H9 (cell line): ENCODE measurements at regions not wholly inside any gene's neighbourhood (a gene's known extent, or its start where the extent isn't known, plus 50 kb on each side); places are given as distances from the start of the nearest gene placed in this dataset.

Experiments used
- DNase-seq: peaks from one replicate; pipeline ENCODE4 v3.0.0-alpha.2; 2017
- H2AFZ ChIP-seq: one replicate; pipeline ENCODE4 v1.6.1; 2013; ENCODE audit warnings: mild to moderate bottlenecking, low read length, control low read depth, moderate library complexity
- H2AK5ac ChIP-seq: 2 replicates; pipeline ENCODE4 v1.6.1; 2013; ENCODE audit warnings: low read length, control low read depth, mixed read lengths; ENCODE audit not compliant: insufficient read length
- H2BK120ac ChIP-seq: one replicate; pipeline ENCODE4 v1.6.1; 2013; ENCODE audit warnings: low read depth, mild to moderate bottlenecking, low read length, control low read depth, inconsistent platforms; ENCODE audit not compliant: poor library complexity, severe bottlenecking
- H2BK12ac ChIP-seq: 2 replicates; pipeline ENCODE4 v1.6.1; 2013; ENCODE audit warnings: low read length, control low read depth, mixed read lengths, low read depth; ENCODE audit not compliant: insufficient read length
- H2BK15ac ChIP-seq: 2 replicates; pipeline ENCODE4 v1.6.1; 2013; ENCODE audit warnings: low read depth, low read length, control low read depth
- H2BK20ac ChIP-seq: one replicate; pipeline ENCODE4 v1.6.1; 2013; ENCODE audit warnings: low read depth, mild to moderate bottlenecking, low read length, control low read depth, inconsistent platforms; ENCODE audit not compliant: poor library complexity, severe bottlenecking
- H2BK5ac ChIP-seq: 2 replicates; pipeline ENCODE4 v1.6.1; 2013; ENCODE audit warnings: low read length, control low read depth, mixed read lengths; ENCODE audit not compliant: insufficient read length
- H3K14ac ChIP-seq: 2 replicates; pipeline ENCODE4 v1.6.1; 2013; ENCODE audit warnings: low read length, control low read depth; ENCODE audit not compliant: insufficient read depth
- H3K18ac ChIP-seq: 2 replicates; pipeline ENCODE4 v1.6.1; 2013; ENCODE audit warnings: low read depth, mild to moderate bottlenecking, mixed read lengths, low read length, control low read depth; ENCODE audit not compliant: insufficient read length
- H3K23ac ChIP-seq: 2 replicates; pipeline ENCODE4 v1.6.1; 2013; ENCODE audit warnings: low read length, control low read depth, mixed read lengths, low read depth; ENCODE audit not compliant: insufficient read length
- H3K23me2 ChIP-seq: 2 replicates; pipeline ENCODE4 v1.6.1; 2013; ENCODE audit warnings: low read depth, mild to moderate bottlenecking, mixed read lengths, low read length, control low read depth; ENCODE audit not compliant: insufficient read length, poor library complexity, severe bottlenecking
- H3K27ac ChIP-seq: 2 replicates; pipeline ENCODE4 v1.5.1; 2013; ENCODE audit warnings: low read length, control low read depth, mixed read lengths, low read depth; ENCODE audit not compliant: insufficient read length
- H3K27me3 ChIP-seq: 2 replicates; pipeline ENCODE4 v1.6.1; 2013; ENCODE audit warnings: low read length, control low read depth, inconsistent platforms; ENCODE audit not compliant: insufficient read depth
- H3K4ac ChIP-seq: 2 replicates; pipeline ENCODE4 v1.6.1; 2013; ENCODE audit warnings: low read depth, mild to moderate bottlenecking, control low read depth, inconsistent platforms, low read length, moderate library complexity
- H3K4me1 ChIP-seq: 2 replicates; pipeline ENCODE4 v1.6.1; 2013; ENCODE audit warnings: low read length, control low read depth, inconsistent platforms; ENCODE audit not compliant: insufficient read depth
- H3K4me2 ChIP-seq: 2 replicates; pipeline ENCODE4 v1.6.1; 2013; ENCODE audit warnings: low read length, control low read depth, mixed read lengths; ENCODE audit not compliant: insufficient read length, insufficient read depth
- H3K56ac ChIP-seq: 2 replicates; pipeline ENCODE4 v1.6.1; 2013; ENCODE audit warnings: low read depth, mild to moderate bottlenecking, mixed read lengths, low read length, control low read depth; ENCODE audit not compliant: insufficient read length
- H3K79me1 ChIP-seq: 2 replicates; pipeline ENCODE4 v1.6.1; 2013; ENCODE audit warnings: low read depth, mild to moderate bottlenecking, moderate library complexity, low read length, control low read depth, inconsistent platforms; ENCODE audit not compliant: insufficient read depth, poor library complexity, severe bottlenecking
- H3K79me2 ChIP-seq: 2 replicates; pipeline ENCODE4 v1.6.1; 2013; ENCODE audit warnings: low read length, control low read depth, inconsistent platforms; ENCODE audit not compliant: insufficient read depth
- H3K9ac ChIP-seq: 2 replicates; pipeline ENCODE4 v1.6.1; 2013; ENCODE audit warnings: low read length, control low read depth, mixed read lengths; ENCODE audit not compliant: insufficient read length; ENCODE audit errors: extremely low read depth
- H3K9me3 ChIP-seq: one replicate; pipeline ENCODE4 v1.6.1; 2013; ENCODE audit warnings: low read depth, low read length, inconsistent platforms; ENCODE audit not compliant: control insufficient read depth
- H3T11ph ChIP-seq: one replicate; pipeline ENCODE4 v1.6.1; 2013; ENCODE audit warnings: mild to moderate bottlenecking, low read length, control low read depth, inconsistent platforms
- H4K20me1 ChIP-seq: one replicate; pipeline ENCODE4 v1.6.1; 2013; ENCODE audit not compliant: control insufficient read depth, insufficient read length, insufficient read depth
- H4K5ac ChIP-seq: 2 replicates; pipeline ENCODE4 v1.6.1; 2013; ENCODE audit warnings: low read depth, mild to moderate bottlenecking, mixed read lengths, low read length, control low read depth; ENCODE audit not compliant: insufficient read length
- H4K8ac ChIP-seq: replicated peaks from 2 replicates; pipeline ENCODE4 v1.6.1; 2013; ENCODE audit warnings: low read length, control low read depth, mixed read lengths, low read depth; ENCODE audit not compliant: insufficient read length
- H4K91ac ChIP-seq: 2 replicates; pipeline ENCODE4 v1.6.1; 2013; ENCODE audit warnings: low read depth, mild to moderate bottlenecking, moderate library complexity, mixed read lengths, low read length, control low read depth; ENCODE audit not compliant: insufficient read length
- H3K27ac Mint-ChIP-seq, 3 experiments: 2 replicates in 2 of 3; 3 replicates in 1 of 3; pipeline ENCODE4 v1.8.0; 2020 to 2021; ENCODE audit warnings: mixed read lengths in 3 of 3, mild to moderate bottlenecking in 1 of 3, moderate library complexity in 1 of 3
- H3K27me3 Mint-ChIP-seq: 2 replicates; pipeline ENCODE4 v1.8.0; 2021; ENCODE audit warnings: low read depth, mild to moderate bottlenecking, moderate library complexity, mixed read lengths
- H3K36me3 Mint-ChIP-seq, 3 experiments: 2 replicates in 2 of 3; 3 replicates in 1 of 3; pipeline ENCODE4 v1.8.0; 2020 to 2021; ENCODE audit warnings: low read depth in 3 of 3, mixed read lengths in 3 of 3; ENCODE audit not compliant: insufficient read depth in 1 of 3
- H3K4me1 Mint-ChIP-seq, 2 experiments: 2 replicates each; pipeline ENCODE4 v1.8.0; 2020; ENCODE audit warnings: mixed read lengths in 2 of 2
- H3K4me3 Mint-ChIP-seq, 2 experiments: 2 replicates in 1 of 2; 3 replicates in 1 of 2; pipeline ENCODE4 v1.8.0; 2020 to 2021; ENCODE audit warnings: mild to moderate bottlenecking in 2 of 2, mixed read lengths in 2 of 2, moderate library complexity in 1 of 2
- H3K9me3 Mint-ChIP-seq, 2 experiments: 2 replicates in 1 of 2; 3 replicates in 1 of 2; pipeline ENCODE4 v1.8.0; 2020; ENCODE audit warnings: mild to moderate bottlenecking in 2 of 2, mixed read lengths in 2 of 2, moderate library complexity in 1 of 2
- CTCF ChIP-seq: fragments of 200-600 bp; sonication (generic); conservative IDR thresholded peaks from 3 replicates; pipeline ENCODE4 v1.8.0; 2021; ENCODE audit warnings: antibody characterized with exemption, mild to moderate bottlenecking
- WGBS: extraction: QIAGEN DNeasy Blood & Tissue Kit; methylation state at CpG from one replicate; pipeline ENCODE4 v1.1.7; 2013; ENCODE audit warnings: missing lambda C conversion rate, low lambda C conversion rate, mixed read lengths; ENCODE audit not compliant: insufficient read length; ENCODE audit errors: extremely low coverage; 5-methylcytosine and 5-hydroxymethylcytosine counted together

- no peak overlapping the region for H3T11ph ChIP-seq
- H2BK120ac ChIP-seq, result no peak overlapping the region
- no peak overlapping the region for H2BK20ac ChIP-seq
- no peaks in the 10 kb centered on the region for H3K23me2 ChIP-seq
- H3K4me1 Mint-ChIP-seq, result peaks cover 12 to 15% of the 10 kb centered on the region in 2 experiments; a peak in 3 of 4 replicates
- H4K91ac ChIP-seq, result no peak overlapping the region
- no peak for TF ChIP-seq CTCF
- H2BK5ac ChIP-seq, result no peak overlapping the region
- no CpG with 5 or more reads among the region's 16 CpGs for WGBS
- no peak overlapping the region for H3K4ac ChIP-seq
- H3K9me3 Mint-ChIP-seq, result peaks cover 0 to 5% of the 10 kb centered on the region in 2 experiments; a peak in 2 of 5 replicates
- no peak overlapping the region for H2BK15ac ChIP-seq
- H3K4me1 ChIP-seq, result no peaks in the 10 kb centered on the region; the same call in 1 of the 2 replicates
- H3K23ac ChIP-seq, result no peak overlapping the region
- H3K79me1 ChIP-seq, result no peaks in the 10 kb centered on the region
- no peak overlapping the region for H3K4me3 Mint-ChIP-seq
- H3K27ac ChIP-seq, result no peak overlapping the region
- H3K9me3 ChIP-seq, result no peaks in the 10 kb centered on the region
- no peak for DNase-seq
- no peak overlapping the region for H3K4me2 ChIP-seq
- H2BK12ac ChIP-seq, result no peak overlapping the region
- H2AK5ac ChIP-seq, result no peak overlapping the region
- no peak overlapping the region for H3K14ac ChIP-seq
- no peak overlapping the region for H4K8ac ChIP-seq
- no peak overlapping the region; a peak in 1 of 7 replicates for H3K27ac Mint-ChIP-seq
- no peak overlapping the region for H3K18ac ChIP-seq
- no peaks in the 10 kb centered on the region; a peak in 1 of 7 replicates for H3K36me3 Mint-ChIP-seq
- H3K56ac ChIP-seq, result no peak overlapping the region
- H3K79me2 ChIP-seq, result no peaks in the 10 kb centered on the region
- no peaks in the 10 kb centered on the region; the same call in 1 of the 2 replicates for H3K27me3 ChIP-seq
- no peak overlapping the region for H2AFZ ChIP-seq
- no peaks in the 10 kb centered on the region for H4K20me1 ChIP-seq
- H3K27me3 Mint-ChIP-seq, result peaks cover 20% of the 10 kb centered on the region
- no peak overlapping the region for H4K5ac ChIP-seq
- H3K9ac ChIP-seq, result no peak overlapping the region
Observed at GRCh38 chr10:132484922-132485321, 52.7 kb upstream of the INPP5A start.
